SK-N-SH (cell line): ENCODE measurements at regions not wholly inside any gene's neighbourhood (a gene's known extent, or its start where the extent isn't known, plus 50 kb on each side); places are given as distances from the start of the nearest gene placed in this dataset.

Experiments used
- CTCF ChIA-PET: fragments of 300-600, 350-600 bp; formaldehyde crosslinking; extraction: SDS; loops from one replicate; lab custom pipeline; 2021; lab: Yijun Ruan, JAX
- POLR2A ChIA-PET: fragments of 350-600 bp; sonication (Branson Sonifier 250); formaldehyde crosslinking; extraction: SDS; loops from one replicate; lab custom pipeline; 2020; ENCODE audit warnings: antibody characterized with exemption, inconsistent platforms; lab: Yijun Ruan, JAX
- DNase-seq: peaks from one replicate; pipeline ENCODE4 v3.0.0; 2012
- H2AFZ ChIP-seq: fragments of 200-600 bp; sonication (generic); 2 replicates; pipeline ENCODE4 v1.8.1; 2016; ENCODE audit warnings: antibody characterized with exemption, mild to moderate bottlenecking, low read depth
- H3F3A ChIP-seq: fragments of 200-600 bp; sonication (generic); replicated peaks from 2 replicates; pipeline ENCODE3; 2016; ENCODE audit warnings: antibody characterized with exemption, mild to moderate bottlenecking; ENCODE audit not compliant: insufficient read depth
- H3K27ac ChIP-seq, 2 experiments: fragments of 200-500 bp in 1 of 2; fragments of 200-600 bp in 1 of 2; sonication (Bioruptor generic) in 1 of 2; sonication (generic), shearing (Covaris generic) in 1 of 2; 2 replicates each; pipeline versions ENCODE4 v1.5.1 to v1.6.1; 2014 to 2016; ENCODE audit warnings: low read depth in 2 of 2, inconsistent platforms in 1 of 2, low read length in 1 of 2, mild to moderate bottlenecking in 1 of 2, mixed read lengths in 1 of 2
- H3K27me3 ChIP-seq: fragments of 200-600 bp; sonication (generic), shearing (Covaris generic); 2 replicates; pipeline ENCODE4 v1.6.1; 2016; ENCODE audit warnings: mixed run types; ENCODE audit not compliant: insufficient read depth
- H3K36me3 ChIP-seq, 2 experiments: fragments of 200-500 bp in 1 of 2; fragments of 200-600 bp in 1 of 2; sonication (Bioruptor generic) in 1 of 2; sonication (generic) in 1 of 2; replicated peaks in 1 of 2; 2 replicates each; pipeline versions ENCODE3 to v1.5.1; 2014 to 2016; ENCODE audit warnings: low read length in 1 of 2, mild to moderate bottlenecking in 1 of 2; ENCODE audit not compliant: insufficient read depth in 2 of 2, control insufficient read depth in 1 of 2
- H3K4me1 ChIP-seq, 2 experiments: fragments of 200-500 bp in 1 of 2; fragments of 200-600 bp in 1 of 2; sonication (Bioruptor generic) in 1 of 2; sonication (generic), shearing (Covaris generic) in 1 of 2; 2 replicates each; pipeline versions ENCODE4 v1.5.1 to v1.6.1; 2014 to 2016; ENCODE audit warnings: low read depth in 1 of 2, low read length in 1 of 2, mixed run types in 1 of 2; ENCODE audit not compliant: insufficient read depth in 2 of 2, control insufficient read depth in 1 of 2
- H3K4me2 ChIP-seq: fragments of 200-600 bp; sonication (generic), shearing (Covaris generic); 2 replicates; pipeline ENCODE4 v1.6.1; 2017; ENCODE audit warnings: mixed run types
- H3K4me3 ChIP-seq, 2 experiments: fragments of 200-500 bp in 1 of 2; fragments of 200-600 bp in 1 of 2; sonication (Bioruptor generic) in 1 of 2; sonication (generic), shearing (Covaris generic) in 1 of 2; 2 replicates each; pipeline versions ENCODE4 v1.5.1 to v1.8.1; 2014 to 2016; ENCODE audit warnings: low read depth in 2 of 2, inconsistent platforms in 1 of 2, low read length in 1 of 2, mild to moderate bottlenecking in 1 of 2, mixed read lengths in 1 of 2, moderate library complexity in 1 of 2
- H3K79me2 ChIP-seq: fragments of 200-600 bp; sonication (generic); 2 replicates; pipeline ENCODE4 v1.8.1; 2017; ENCODE audit warnings: mild to moderate bottlenecking; ENCODE audit not compliant: insufficient read depth
- H3K9ac ChIP-seq: fragments of 200-600 bp; sonication (generic); 2 replicates; pipeline ENCODE4 v1.6.1; 2017; ENCODE audit warnings: mixed run types
- H3K9me2 ChIP-seq: fragments of 200-600 bp; sonication (generic); 2 replicates; pipeline ENCODE4 v1.6.1; 2017; ENCODE audit warnings: mixed run types
- H3K9me3 ChIP-seq: fragments of 200-600 bp; sonication (generic); 2 replicates; pipeline ENCODE4 v1.6.1; 2017; ENCODE audit warnings: mixed run types, mild to moderate bottlenecking, moderate library complexity
- H4K20me1 ChIP-seq: fragments of 200-600 bp; sonication (generic); 2 replicates; pipeline ENCODE4 v1.6.1; 2017; ENCODE audit warnings: mild to moderate bottlenecking, mixed run types; ENCODE audit not compliant: insufficient read depth
- CTCF ChIP-seq: fragments of 200-600 bp; sonication (generic); IDR thresholded peaks from 2 replicates; pipeline ENCODE4 v1.6.1; 2017; ENCODE audit warnings: antibody characterized with exemption, mild to moderate bottlenecking, moderate library complexity
- ELF1 ChIP-seq: IDR thresholded peaks from 2 replicates; pipeline ENCODE4 v1.4.0; 2012
- FOXM1 ChIP-seq: IDR thresholded peaks from 2 replicates; pipeline ENCODE4 v1.4.0; 2012; ENCODE audit warnings: low read depth, mild to moderate bottlenecking
- JUND ChIP-seq: IDR thresholded peaks from 2 replicates; pipeline ENCODE4 v1.4.0; 2012
- NFIC ChIP-seq: IDR thresholded peaks from 2 replicates; pipeline ENCODE4 v1.4.0; 2012; ENCODE audit warnings: borderline replicate concordance
- NRF1 ChIP-seq: IDR thresholded peaks from 2 replicates; pipeline ENCODE4 v1.6.1; 2012; ENCODE audit warnings: low read depth, mild to moderate bottlenecking, low read length
- RAD21 ChIP-seq: IDR thresholded peaks from 2 replicates; pipeline ENCODE4 v1.6.1; 2012; ENCODE audit warnings: mild to moderate bottlenecking, low read length
- REST ChIP-seq: IDR thresholded peaks from 2 replicates; pipeline ENCODE4 v1.6.1; 2012; ENCODE audit warnings: mild to moderate bottlenecking, low read depth, low read length, moderate library complexity
- RFX5 ChIP-seq: IDR thresholded peaks from 2 replicates; pipeline ENCODE4 v1.6.1; 2012; ENCODE audit warnings: mild to moderate bottlenecking, improper control_type of control experiment, low read length
- TAF1 ChIP-seq: IDR thresholded peaks from 2 replicates; pipeline ENCODE4 v1.6.1; 2012; ENCODE audit warnings: low read depth, mild to moderate bottlenecking, low read length, moderate library complexity, borderline replicate concordance
- USF1 ChIP-seq: IDR thresholded peaks from 2 replicates; pipeline ENCODE4 v1.4.0; 2012; ENCODE audit warnings: low read depth, borderline replicate concordance
- USF2 ChIP-seq: fragments of 150-350 bp; IDR thresholded peaks from 2 replicates; pipeline ENCODE4 v1.6.1; 2017; ENCODE audit warnings: antibody characterized with exemption, low read length, low read depth, borderline replicate concordance
- YY1 ChIP-seq: IDR thresholded peaks from 2 replicates; pipeline ENCODE4 v1.4.0; 2012; ENCODE audit warnings: low read depth, mild to moderate bottlenecking
- WGBS: methylation state at CpG from one replicate; pipeline ENCODE4 v1.1.6; 2017; ENCODE audit warnings: low lambda C conversion rate; 5-methylcytosine and 5-hydroxymethylcytosine counted together

- TF ChIP-seq REST (no peak), RAD21 (no peak), USF2 (no peak), FOXM1 (no peak), NFIC (no peak), USF1 (no peak), YY1 (no peak)
- TF ChIP-seq, all 33 proteins: peak for 0
These were observed 145.4 kb upstream of the RAB12 start (continued) for GRCh38 chr18:8463791-8464190.

GRCh38 chr18:8468191-8468590, 141.0 kb upstream of the RAB12 start:
- WGBS: 38% methylated on average over 8 of the region's 8 CpGs

GRCh38 chr18:8468921-8469335, 140.3 kb upstream of the RAB12 start:
- TF ChIP-seq CTCF: no peak
- CTCF ChIA-PET: interaction anchor here (1.1 to 5.8 kb wide), 3 partner anchors 11 to 679 kb away, joined by 3 to 54 read pairs (median 4); no protein-coding TSS in a partner anchor
- no peak for DNase-seq

More at GRCh38 chr18:8468191-8468590, 141.0 kb upstream of the RAB12 start:
- H3K36me3 ChIP-seq: no peaks in the 10 kb centered on the region
- DNase-seq: no peak
- no peak for TF ChIP-seq RFX5
- TF ChIP-seq JUND: no peak
- no peak for TF ChIP-seq NRF1
- no peak for TF ChIP-seq NFIC
- no peak for TF ChIP-seq TAF1
- TF ChIP-seq ELF1: no peak
- no peak overlapping the region for H2AFZ ChIP-seq
- H3K27ac ChIP-seq: no peak overlapping the region
- no peak overlapping the region for H3K4me2 ChIP-seq
- CTCF ChIA-PET: interaction anchor here (0.6 to 5.8 kb wide), 3 partner anchors 11 to 679 kb away, joined by 3 to 54 read pairs (median 3); no protein-coding TSS in a partner anchor
- no peaks in the 10 kb centered on the region for H3K79me2 ChIP-seq
- no peaks in the 10 kb centered on the region for H3F3A ChIP-seq
- no peaks in the 10 kb centered on the region for H4K20me1 ChIP-seq
- H3K4me1 ChIP-seq: peaks cover 0 to 12% of the 10 kb centered on the region in 2 experiments; a peak in 1 of 4 replicates
- POLR2A ChIA-PET: no interaction called here
- H3K9me2 ChIP-seq: no peaks in the 10 kb centered on the region
- no peak overlapping the region for H3K4me3 ChIP-seq
- no peaks in the 10 kb centered on the region for H3K9me3 ChIP-seq
- no peak overlapping the region for H3K9ac ChIP-seq
- no peaks in the 10 kb centered on the region for H3K27me3 ChIP-seq

More at GRCh38 chr18:8468921-8469335, 140.3 kb upstream of the RAB12 start:
- no peak overlapping the region for H3K9ac ChIP-seq
- POLR2A ChIA-PET: no interaction called here
- 59% methylated on average over 9 of the region's 9 CpGs for WGBS
- H3K36me3 ChIP-seq: no peaks in the 10 kb centered on the region
- no peak overlapping the region for H3K27ac ChIP-seq
- no peaks in the 10 kb centered on the region for H3K9me2 ChIP-seq
- H3K9me3 ChIP-seq: no peaks in the 10 kb centered on the region
- no peaks in the 10 kb centered on the region for H4K20me1 ChIP-seq
- no peaks in the 10 kb centered on the region for H3K27me3 ChIP-seq
- H3K4me3 ChIP-seq: no peak overlapping the region
- H2AFZ ChIP-seq: no peak overlapping the region
- H3K79me2 ChIP-seq: no peaks in the 10 kb centered on the region
- no peak overlapping the region for H3K4me2 ChIP-seq
- H3K4me1 ChIP-seq: peaks cover 0 to 12% of the 10 kb centered on the region in 2 experiments; a peak in 1 of 4 replicates
- no peaks in the 10 kb centered on the region for H3F3A ChIP-seq
